LNCAP (cell line): ENCODE measurements at regions not wholly inside any gene's neighbourhood (a gene's known extent, or its start where the extent isn't known, plus 50 kb on each side); places are given as distances from the start of the nearest gene placed in this dataset.

Experiments used
- CTCF ChIP-seq: fragments of 450-650 bp; IDR thresholded peaks from 2 replicates; pipeline ENCODE4 v1.5.1; 2017; ENCODE audit warnings: mild to moderate bottlenecking

- TF ChIP-seq CTCF, result no peak
These were observed 474.7 kb upstream of the HS6ST1 start for GRCh38 chr2:128793404-128793803.

- TF ChIP-seq CTCF, result no peak
These were observed 475.6 kb upstream of the HS6ST1 start for GRCh38 chr2:128794285-128794684.

GRCh38 chr2:128796321-128796720, 477.7 kb upstream of the HS6ST1 start:
- no peak for TF ChIP-seq CTCF

GRCh38 chr2:128797092-128797491, 478.4 kb upstream of the HS6ST1 start:
- no peak for TF ChIP-seq CTCF

- no peak for TF ChIP-seq CTCF
These were observed 478.9 kb upstream of the HS6ST1 start for GRCh38 chr2:128797533-128797932.

GRCh38 chr2:128797937-128798336, 479.3 kb upstream of the HS6ST1 start:
- no peak for TF ChIP-seq CTCF

- no peak for TF ChIP-seq CTCF
These were observed 480.0 kb upstream of the HS6ST1 start for GRCh38 chr2:128798502-128799283.

- no peak for TF ChIP-seq CTCF
These were observed 480.6 kb upstream of the HS6ST1 start for GRCh38 chr2:128799284-128799552.
